Mesothelial cell of epicardium (in vitro differentiated cells): ENCODE measurements at regions not wholly inside any gene's neighbourhood (a gene's known extent, or its start where the extent isn't known, plus 50 kb on each side); places are given as distances from the start of the nearest gene placed in this dataset.

Experiments used
- DNase-seq, 2 experiments: peaks; one replicate each; pipeline ENCODE4 v3.0.0; 2021; ENCODE audit warnings: low spot score in 2 of 2; ENCODE audit not compliant: unreplicated experiment in 2 of 2
- H3K27ac Mint-ChIP-seq: 2 replicates; pipeline ENCODE4 v1.8.0; 2021; ENCODE audit warnings: mixed read lengths
- H3K27me3 Mint-ChIP-seq: 2 replicates; pipeline ENCODE4 v1.8.0; 2021; ENCODE audit warnings: low read depth, mixed read lengths
- H3K36me3 Mint-ChIP-seq: 2 replicates; pipeline ENCODE4 v1.8.0; 2021; ENCODE audit warnings: mixed read lengths
- H3K4me1 Mint-ChIP-seq: 2 replicates; pipeline ENCODE4 v1.8.0; 2021; ENCODE audit warnings: mixed read lengths
- H3K4me3 Mint-ChIP-seq: 2 replicates; pipeline ENCODE4 v1.8.0; 2021; ENCODE audit warnings: mild to moderate bottlenecking, moderate library complexity, mixed read lengths
- H3K9me3 Mint-ChIP-seq: 2 replicates; pipeline ENCODE4 v1.8.0; 2021; ENCODE audit warnings: mixed read lengths
- TF ChIP-seq, protein P1 (sequence below): fragments of 200-600 bp; sonication (generic); IDR thresholded peaks from one replicate; pipeline ENCODE4 v1.5.0; 2021; ENCODE audit warnings: antibody characterized with exemption; ENCODE audit not compliant: unreplicated experiment

DNA sequence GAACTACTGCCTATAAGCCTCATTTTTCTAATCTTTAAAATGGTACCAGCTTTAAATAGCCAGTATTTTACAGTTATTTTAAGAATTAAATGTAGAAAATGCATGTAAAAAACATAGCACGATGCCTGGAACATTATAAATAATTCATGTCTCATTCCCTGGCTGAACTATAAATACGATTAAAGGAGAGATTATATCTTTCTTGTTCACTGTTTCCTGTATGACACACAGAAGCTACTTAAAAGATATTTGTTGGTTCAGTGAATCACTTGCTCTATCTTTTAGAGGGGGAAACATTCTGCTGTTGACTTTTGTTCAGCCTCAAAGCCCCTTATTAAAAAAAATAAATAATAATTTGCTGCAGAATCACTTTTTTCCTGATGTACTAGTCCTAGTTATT is 406.9 kb downstream of the LRFN5 start:
- peaks cover 5% of the 10 kb centered on the region for H3K9me3 Mint-ChIP-seq
- no peak for DNase-seq
- no peak overlapping the region for H3K4me3 Mint-ChIP-seq
- peaks cover 7% of the 10 kb centered on the region for H3K4me1 Mint-ChIP-seq
- TF ChIP-seq, protein P1, sequence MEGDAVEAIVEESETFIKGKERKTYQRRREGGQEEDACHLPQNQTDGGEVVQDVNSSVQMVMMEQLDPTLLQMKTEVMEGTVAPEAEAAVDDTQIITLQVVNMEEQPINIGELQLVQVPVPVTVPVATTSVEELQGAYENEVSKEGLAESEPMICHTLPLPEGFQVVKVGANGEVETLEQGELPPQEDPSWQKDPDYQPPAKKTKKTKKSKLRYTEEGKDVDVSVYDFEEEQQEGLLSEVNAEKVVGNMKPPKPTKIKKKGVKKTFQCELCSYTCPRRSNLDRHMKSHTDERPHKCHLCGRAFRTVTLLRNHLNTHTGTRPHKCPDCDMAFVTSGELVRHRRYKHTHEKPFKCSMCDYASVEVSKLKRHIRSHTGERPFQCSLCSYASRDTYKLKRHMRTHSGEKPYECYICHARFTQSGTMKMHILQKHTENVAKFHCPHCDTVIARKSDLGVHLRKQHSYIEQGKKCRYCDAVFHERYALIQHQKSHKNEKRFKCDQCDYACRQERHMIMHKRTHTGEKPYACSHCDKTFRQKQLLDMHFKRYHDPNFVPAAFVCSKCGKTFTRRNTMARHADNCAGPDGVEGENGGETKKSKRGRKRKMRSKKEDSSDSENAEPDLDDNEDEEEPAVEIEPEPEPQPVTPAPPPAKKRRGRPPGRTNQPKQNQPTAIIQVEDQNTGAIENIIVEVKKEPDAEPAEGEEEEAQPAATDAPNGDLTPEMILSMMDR = no peak
- no peaks in the 10 kb centered on the region for H3K36me3 Mint-ChIP-seq
- H3K27me3 Mint-ChIP-seq = no peaks in the 10 kb centered on the region
- H3K27ac Mint-ChIP-seq = no peak overlapping the region

DNA sequence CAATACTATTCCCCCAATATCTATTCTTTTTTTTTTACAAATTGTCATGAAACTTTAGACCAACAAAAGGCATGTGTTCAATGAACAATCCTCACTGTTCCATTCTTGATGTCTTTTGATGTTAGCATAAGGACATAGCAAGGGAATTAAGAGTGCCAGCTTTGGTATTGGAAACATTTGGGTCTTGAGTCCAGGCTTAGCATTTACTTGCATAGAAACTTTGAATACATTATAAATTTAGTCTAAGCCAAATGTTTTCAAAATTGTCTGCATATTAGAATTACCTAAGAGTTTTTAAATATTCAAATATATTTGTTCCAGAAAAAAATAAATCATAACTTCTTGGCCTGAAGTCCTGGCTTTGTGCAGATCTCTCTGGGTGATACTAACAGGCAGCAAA is 406.5 kb downstream of the LRFN5 start:
- TF ChIP-seq, protein P1 = no peak
- Mint-ChIP-seq H3K4me1 (peaks cover 8% of the 10 kb centered on the region), H3K4me3 (no peak overlapping the region), H3K36me3 (no peaks in the 10 kb centered on the region), H3K27me3 (no peaks in the 10 kb centered on the region), H3K9me3 (peaks cover 5% of the 10 kb centered on the region), H3K27ac (no peak overlapping the region)
- DNase-seq = no peak

DNA sequence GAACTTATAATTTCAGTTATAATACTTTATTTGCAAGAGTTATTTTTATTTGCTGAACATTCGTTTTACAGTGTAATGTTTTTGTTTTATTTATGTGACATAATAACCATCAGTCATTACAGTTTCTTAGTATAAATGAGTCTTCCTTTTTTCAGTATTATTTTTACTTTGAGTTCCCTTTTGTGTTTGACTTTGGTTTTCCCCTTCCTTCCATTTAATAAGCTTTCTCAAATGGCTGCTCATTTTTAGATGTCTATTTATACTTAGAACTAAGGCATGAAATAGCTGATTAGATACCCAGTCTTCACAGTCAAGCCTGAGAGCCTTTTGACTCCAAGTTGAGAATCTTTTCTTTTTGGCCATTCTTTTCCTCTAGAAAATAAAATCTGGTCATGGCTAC is 404.5 kb downstream of the LRFN5 start:
- Mint-ChIP-seq H3K4me1 (peaks cover 7% of the 10 kb centered on the region), H3K36me3 (no peaks in the 10 kb centered on the region), H3K4me3 (no peak overlapping the region), H3K9me3 (peaks cover 5% of the 10 kb centered on the region), H3K27ac (no peak overlapping the region), H3K27me3 (no peaks in the 10 kb centered on the region)
- TF ChIP-seq, protein P1 = no peak
- DNase-seq = no peak

DNA sequence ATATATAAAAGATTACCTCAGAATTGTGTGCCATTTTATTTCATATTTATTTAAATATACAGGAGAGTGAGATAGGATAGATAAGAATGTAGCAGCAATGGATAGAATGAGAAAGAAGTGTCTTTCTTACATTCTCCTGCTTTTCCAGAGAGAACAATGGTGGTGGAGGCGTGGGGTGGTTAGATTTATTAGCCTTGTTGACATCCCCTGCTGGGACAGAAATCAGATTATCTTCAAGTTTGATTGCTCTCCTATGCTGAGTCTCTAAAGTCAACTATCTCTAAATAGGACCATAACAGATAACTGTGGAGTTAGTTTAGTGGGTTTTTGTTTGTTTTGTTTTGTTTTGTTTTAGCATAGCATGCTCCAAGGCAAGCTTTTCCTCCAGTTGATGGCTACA is 397.6 kb downstream of the LRFN5 start:
- Mint-ChIP-seq H3K4me3 (no peak overlapping the region), H3K4me1 (peaks cover 22% of the 10 kb centered on the region), H3K36me3 (no peaks in the 10 kb centered on the region), H3K9me3 (no peaks in the 10 kb centered on the region), H3K27ac (no peak overlapping the region), H3K27me3 (no peaks in the 10 kb centered on the region)
- DNase-seq = no peak
- TF ChIP-seq, protein P1 = no peak

DNA sequence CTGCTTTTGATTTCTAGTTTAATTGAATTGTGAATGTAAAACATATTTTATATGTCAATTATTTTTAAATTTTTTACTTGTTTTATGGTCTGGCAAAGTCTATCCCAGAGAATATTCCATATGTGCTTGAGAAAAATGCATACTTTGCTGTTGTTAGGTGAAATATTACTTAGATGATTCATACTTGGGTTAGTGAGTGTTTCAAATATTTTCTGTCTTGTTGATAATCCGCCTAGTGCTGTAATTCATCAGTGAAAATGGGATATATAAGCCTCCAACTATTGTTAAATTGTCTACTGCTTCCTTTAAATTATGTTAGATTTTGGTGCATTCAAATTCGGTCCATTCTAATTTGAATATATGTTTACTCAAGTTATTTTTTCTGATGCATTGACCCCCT is 395.5 kb downstream of the LRFN5 start:
- Mint-ChIP-seq H3K27me3 (no peaks in the 10 kb centered on the region), H3K27ac (no peak overlapping the region), H3K4me1 (peaks cover 19% of the 10 kb centered on the region), H3K36me3 (no peaks in the 10 kb centered on the region), H3K9me3 (no peaks in the 10 kb centered on the region), H3K4me3 (no peak overlapping the region)
- no peak for DNase-seq
- TF ChIP-seq, protein P1 = no peak

DNA sequence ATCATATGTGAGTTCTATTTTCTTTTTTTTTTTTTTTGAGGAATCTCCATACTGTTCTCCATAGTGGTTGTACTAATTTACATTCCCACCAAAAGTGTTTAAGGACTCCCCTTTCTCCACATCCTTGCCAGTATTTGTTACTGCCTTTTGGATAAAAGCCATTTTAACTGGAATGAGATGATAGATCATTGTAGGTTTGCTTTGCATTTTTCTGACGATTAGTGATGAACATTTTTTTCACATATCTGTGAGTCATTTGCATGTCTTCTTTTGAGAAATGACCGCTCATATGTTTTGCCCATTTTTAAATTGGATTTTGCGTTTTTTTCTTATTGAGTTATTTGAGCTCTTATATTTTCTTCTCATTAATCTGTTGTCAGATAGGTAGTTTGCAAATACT is 394.8 kb downstream of the LRFN5 start:
- Mint-ChIP-seq H3K27me3 (no peaks in the 10 kb centered on the region), H3K4me1 (peaks cover 19% of the 10 kb centered on the region), H3K4me3 (no peak overlapping the region), H3K36me3 (no peaks in the 10 kb centered on the region), H3K9me3 (no peaks in the 10 kb centered on the region), H3K27ac (peak overlapping the region; percentile 68)
- no peak for DNase-seq
- TF ChIP-seq, protein P1 = no peak
